Omental fat pad (tissue), 3 donors: ENCODE measurements at regions not wholly inside any gene's neighbourhood (a gene's known extent, or its start where the extent isn't known, plus 50 kb on each side); places are given as distances from the start of the nearest gene placed in this dataset.
"Not testable (repeated sequence)": the region's sequence is repeated elsewhere in the genome, so short reads cannot be mapped to it uniquely, and the experiment has no call there.

Experiments
- ATAC-seq: fragments of 150-250 bp; one replicate; pipeline ENCODE4 v1.9.1; 2016; ENCODE audit warnings: mild to moderate bottlenecking, moderate library complexity; ENCODE audit not compliant: low FRiP score
- DNase-seq: peaks from one replicate; pipeline ENCODE4 v3.0.0-alpha.2; 2019; ENCODE audit warnings: low spot score
- TF ChIP-seq, protein P1 (sequence below), 3 donors: fragments of 450-650 bp; IDR thresholded peaks; one replicate each; pipeline ENCODE4 v1.5.1; 2016 to 2017; ENCODE audit warnings: antibody characterized with exemption in 3 of 3, mild to moderate bottlenecking in 3 of 3, moderate library complexity in 2 of 3

DNA sequence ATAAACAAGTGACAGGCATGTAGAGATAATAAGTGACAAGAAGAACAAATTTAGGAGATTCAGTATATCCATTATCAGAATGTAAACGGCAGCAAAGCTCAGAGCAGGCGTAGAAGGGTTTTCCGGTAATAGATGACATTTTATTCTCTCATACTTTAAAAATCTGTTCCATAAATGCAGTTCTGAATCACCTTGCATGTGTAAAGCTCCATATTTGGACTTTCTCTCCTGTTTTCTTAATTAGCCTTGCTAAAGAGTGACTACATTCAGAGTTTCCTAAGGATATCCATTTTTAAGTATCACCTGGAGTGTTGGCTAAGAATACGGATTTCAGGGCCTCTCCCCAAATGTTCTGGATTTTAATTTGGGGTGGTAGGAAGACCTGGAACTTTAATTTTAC lies 122.0 kb downstream of the SPP2 start:
- ATAC-seq: peak; percentile 73
- no peak for DNase-seq
- TF ChIP-seq, protein P1, sequence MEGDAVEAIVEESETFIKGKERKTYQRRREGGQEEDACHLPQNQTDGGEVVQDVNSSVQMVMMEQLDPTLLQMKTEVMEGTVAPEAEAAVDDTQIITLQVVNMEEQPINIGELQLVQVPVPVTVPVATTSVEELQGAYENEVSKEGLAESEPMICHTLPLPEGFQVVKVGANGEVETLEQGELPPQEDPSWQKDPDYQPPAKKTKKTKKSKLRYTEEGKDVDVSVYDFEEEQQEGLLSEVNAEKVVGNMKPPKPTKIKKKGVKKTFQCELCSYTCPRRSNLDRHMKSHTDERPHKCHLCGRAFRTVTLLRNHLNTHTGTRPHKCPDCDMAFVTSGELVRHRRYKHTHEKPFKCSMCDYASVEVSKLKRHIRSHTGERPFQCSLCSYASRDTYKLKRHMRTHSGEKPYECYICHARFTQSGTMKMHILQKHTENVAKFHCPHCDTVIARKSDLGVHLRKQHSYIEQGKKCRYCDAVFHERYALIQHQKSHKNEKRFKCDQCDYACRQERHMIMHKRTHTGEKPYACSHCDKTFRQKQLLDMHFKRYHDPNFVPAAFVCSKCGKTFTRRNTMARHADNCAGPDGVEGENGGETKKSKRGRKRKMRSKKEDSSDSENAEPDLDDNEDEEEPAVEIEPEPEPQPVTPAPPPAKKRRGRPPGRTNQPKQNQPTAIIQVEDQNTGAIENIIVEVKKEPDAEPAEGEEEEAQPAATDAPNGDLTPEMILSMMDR (IDR thresholded peaks at IDR 0.05): no peak

DNA sequence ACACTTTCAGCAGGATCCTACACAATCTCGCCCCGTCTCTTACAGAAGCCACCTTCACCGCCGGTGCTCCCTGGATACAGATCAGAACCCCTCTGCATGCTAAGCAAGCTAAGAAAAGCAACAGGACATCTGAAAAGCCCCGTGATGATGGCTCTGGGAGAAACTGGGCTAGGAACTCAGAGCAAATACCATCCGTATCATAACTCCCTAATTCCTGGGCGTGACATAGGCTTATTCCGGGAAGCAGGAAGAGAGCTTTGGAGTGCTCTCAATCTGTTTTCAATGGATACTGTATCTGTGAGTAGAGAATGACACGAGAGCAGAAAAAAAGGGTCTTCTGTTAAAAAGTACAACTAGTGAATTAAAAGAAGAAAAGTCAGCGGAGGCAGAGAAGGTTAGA lies 121.6 kb downstream of the SPP2 start:
- no peak for DNase-seq
- TF ChIP-seq, protein P1 (IDR thresholded peaks at IDR 0.05): no peak
- peak; percentile 60 for ATAC-seq

DNA sequence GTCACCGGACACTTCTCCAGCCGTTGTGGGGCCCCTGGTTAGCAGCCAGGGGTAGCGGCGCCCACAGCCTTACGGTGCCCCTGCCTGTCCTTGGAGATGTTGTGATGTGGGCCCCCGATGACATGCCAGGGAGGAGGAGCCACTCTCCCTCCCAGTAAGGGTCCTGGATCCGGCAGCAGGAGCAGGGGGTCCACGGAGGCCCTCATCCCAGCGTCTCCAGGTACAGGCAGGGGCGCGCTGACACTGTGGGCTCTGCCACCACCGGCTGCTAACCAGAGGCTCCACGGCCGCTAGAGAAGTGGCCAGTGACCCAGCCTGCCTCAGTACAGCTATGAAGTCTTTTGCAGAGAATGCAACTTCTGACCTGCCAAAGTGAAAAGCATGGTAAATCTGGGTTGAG lies 121.2 kb downstream of the SPP2 start:
- DNase-seq (no peak), ATAC-seq (peak; percentile 25)
- TF ChIP-seq, protein P1 (IDR thresholded peaks at IDR 0.05): no peak

DNA sequence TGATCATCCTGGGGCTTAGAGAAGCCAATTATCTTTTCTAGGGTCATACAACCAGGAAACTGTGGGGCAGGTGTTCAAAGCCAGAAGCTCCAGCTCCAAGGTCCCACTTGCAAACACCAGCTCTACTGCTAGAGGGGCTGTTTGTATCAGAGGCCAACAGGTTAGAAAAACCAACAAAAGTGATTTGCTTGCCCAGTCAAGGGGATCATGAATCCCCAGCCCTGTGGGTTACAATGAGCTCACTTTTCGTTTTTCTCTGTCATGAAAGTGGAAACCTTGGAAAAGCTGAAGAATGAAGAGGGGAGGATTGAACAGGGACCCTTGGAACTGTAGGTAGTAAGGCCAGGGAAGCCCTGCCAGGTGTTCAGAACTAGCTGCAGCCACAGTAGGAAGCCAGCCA lies 119.2 kb downstream of the SPP2 start:
- ATAC-seq: no peak
- no peak for DNase-seq
- TF ChIP-seq, protein P1 (IDR thresholded peaks at IDR 0.05): no peak

DNA sequence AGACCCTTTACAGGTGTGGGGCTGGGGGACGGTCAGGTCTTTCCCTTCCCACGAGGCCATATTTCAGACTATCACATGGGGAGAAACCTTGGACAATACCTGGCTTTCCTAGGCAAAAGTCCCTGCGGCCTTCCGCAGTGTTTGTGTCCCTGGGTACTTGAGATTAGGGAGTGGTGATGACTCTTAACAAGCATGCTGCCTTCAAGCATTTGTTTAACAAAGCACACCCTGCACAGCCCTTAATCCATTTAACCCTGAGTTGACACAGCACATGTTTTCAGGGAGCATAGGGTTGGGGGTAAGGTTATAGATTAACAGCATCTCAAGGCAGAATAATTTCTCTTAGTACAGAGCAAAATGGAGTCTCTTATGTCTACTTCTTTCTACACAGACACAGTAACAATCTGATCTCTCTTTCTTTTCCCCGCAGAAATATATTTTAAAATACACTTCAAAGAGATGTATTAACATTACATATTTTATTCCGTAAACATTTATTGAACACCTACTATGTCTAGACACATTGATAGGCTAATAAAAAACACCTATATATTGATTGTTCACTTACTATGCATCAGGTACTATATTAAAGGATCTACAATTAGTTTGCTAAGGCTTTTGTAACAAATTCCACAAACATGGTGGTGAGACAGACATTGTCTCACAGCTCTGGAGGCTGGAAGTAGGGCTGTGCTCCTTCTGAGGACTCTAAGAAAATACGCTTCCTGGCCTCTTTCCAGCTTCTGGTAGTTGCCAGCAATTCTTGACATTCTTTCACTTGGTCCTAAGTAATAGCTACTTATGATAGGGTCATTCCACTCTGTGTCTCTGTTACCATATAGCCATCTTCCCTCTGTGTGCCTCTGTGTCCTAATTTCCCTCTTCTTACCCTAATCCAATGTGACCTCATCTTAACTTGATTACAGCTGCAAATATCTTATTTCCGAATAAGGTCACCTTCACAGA lies 118.4 kb downstream of the SPP2 start:
- not testable (repeated sequence) for DNase-seq, ATAC-seq

DNA sequence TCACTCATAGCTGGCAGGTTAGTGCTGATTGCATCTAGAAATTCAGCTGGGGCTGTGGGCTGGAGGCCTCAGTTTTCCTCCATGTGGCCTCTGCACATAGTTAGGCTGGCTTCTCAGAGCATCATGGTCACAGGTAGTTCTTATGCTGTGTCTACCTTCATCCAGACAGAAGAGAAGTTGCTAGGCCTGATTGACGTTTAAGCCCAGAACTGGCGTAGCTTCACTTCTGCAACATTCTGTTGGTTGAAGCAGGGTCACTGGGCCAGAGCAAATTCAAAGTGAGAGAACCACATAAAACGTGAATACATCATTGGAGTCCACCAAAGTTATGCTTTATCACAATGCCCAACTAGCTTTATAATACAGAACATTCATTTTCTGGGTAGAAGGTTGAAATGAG lies 116.0 kb downstream of the SPP2 start:
- TF ChIP-seq, protein P1 (IDR thresholded peaks at IDR 0.05): no peak
- DNase-seq (no peak), ATAC-seq (no peak)

DNA sequence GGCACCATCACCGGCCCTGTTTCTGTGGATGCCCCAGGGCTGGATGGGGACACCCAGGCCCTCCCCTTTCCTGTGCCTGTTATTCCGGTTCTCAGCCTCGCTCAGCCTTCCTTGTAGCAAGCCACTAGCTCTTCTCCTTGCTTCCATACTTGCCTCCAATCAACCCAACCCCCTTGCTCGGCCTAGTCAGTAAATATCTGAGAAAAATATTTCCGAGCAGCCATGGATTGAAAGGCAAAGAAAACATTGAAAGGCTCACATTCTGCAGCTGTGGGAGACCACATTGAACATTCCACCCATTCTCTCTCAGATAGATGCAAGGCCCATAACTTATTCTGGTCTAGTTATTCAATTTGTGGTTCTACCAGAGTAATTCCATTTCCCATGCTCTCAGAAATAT lies 114.9 kb downstream of the SPP2 start:
- ATAC-seq (no peak), DNase-seq (no peak)
- TF ChIP-seq, protein P1 (IDR thresholded peaks at IDR 0.05): no peak
